ENCODE measurements at regions not wholly inside any gene's neighbourhood (a gene's known extent, or its start where the extent isn't known, plus 50 kb on each side); places are given as distances from the start of the nearest gene placed in this dataset.

DNA sequence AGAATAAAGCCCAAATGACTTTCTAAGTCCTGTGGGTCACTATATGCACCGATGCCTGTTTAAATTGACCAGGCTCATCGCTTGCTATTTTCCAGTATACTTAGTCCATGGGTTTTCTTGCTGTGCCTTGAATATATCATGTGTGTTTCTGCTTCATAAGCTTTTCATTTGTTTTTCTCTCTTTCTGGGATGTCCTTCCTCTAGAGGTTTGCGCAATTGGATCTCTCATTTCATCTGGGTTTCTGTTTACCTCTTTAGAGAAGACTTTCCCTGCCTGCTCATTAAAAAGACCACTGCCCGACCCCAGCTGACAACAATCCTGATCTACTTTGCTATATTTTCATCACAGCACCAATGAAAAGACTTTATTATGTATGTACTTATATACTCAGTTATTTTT lies 150.9 kb upstream of the CYRIA start:
- no peak for DNase-seq
- Histone ChIP-seq H3K9me3 (no peaks in the 10 kb centered on the region), H3K36me3 (no peaks in the 10 kb centered on the region), H3K27ac (no peak overlapping the region), H3K4me3 (no peak overlapping the region), H3K27me3 (no peaks in the 10 kb centered on the region), H3K4me1 (no peaks in the 10 kb centered on the region)
- WGBS, 2 donors: 87 to 89% methylated on average over 4 of the region's 4 CpGs
- TF ChIP-seq POLR2AphosphoS5 (IDR thresholded peaks at IDR 0.05) (no peak), POLR2A (IDR thresholded peaks at IDR 0.05) (no peak), EP300 (IDR thresholded peaks at IDR 0.05) (no peak)
- TF ChIP-seq, protein P1, sequence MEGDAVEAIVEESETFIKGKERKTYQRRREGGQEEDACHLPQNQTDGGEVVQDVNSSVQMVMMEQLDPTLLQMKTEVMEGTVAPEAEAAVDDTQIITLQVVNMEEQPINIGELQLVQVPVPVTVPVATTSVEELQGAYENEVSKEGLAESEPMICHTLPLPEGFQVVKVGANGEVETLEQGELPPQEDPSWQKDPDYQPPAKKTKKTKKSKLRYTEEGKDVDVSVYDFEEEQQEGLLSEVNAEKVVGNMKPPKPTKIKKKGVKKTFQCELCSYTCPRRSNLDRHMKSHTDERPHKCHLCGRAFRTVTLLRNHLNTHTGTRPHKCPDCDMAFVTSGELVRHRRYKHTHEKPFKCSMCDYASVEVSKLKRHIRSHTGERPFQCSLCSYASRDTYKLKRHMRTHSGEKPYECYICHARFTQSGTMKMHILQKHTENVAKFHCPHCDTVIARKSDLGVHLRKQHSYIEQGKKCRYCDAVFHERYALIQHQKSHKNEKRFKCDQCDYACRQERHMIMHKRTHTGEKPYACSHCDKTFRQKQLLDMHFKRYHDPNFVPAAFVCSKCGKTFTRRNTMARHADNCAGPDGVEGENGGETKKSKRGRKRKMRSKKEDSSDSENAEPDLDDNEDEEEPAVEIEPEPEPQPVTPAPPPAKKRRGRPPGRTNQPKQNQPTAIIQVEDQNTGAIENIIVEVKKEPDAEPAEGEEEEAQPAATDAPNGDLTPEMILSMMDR (IDR thresholded peaks at IDR 0.05): no peak
- intact Hi-C loops (cut with DNase I): no loop called here

DNA sequence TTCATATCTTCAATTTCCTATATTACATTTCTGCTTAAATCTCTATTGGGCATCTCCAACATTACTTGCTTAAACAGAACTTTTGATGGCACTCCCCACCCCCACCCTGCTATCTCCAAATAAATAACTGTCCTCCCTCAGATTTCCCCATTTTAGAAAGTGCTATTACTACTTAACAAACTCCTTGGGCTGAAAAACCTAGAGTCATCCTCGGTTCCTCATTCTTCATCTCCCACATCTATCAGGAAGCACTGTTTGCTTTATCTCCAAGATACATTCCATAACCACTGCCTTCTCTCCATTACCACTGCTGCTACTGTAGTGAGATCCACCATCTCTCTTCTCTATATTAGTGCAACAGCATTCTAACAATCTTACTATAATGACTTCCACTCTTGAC lies 150.4 kb upstream of the CYRIA start:
- Histone ChIP-seq H3K4me3 (no peak overlapping the region), H3K27ac (no peak overlapping the region), H3K4me1 (no peaks in the 10 kb centered on the region), H3K36me3 (no peaks in the 10 kb centered on the region), H3K27me3 (no peaks in the 10 kb centered on the region), H3K9me3 (no peaks in the 10 kb centered on the region)
- TF ChIP-seq EP300 (IDR thresholded peaks at IDR 0.05) (no peak), POLR2A (IDR thresholded peaks at IDR 0.05) (no peak), POLR2AphosphoS5 (IDR thresholded peaks at IDR 0.05) (no peak)
- TF ChIP-seq, protein P1 (IDR thresholded peaks at IDR 0.05): no peak
- intact Hi-C loops (cut with DNase I): no loop called here
- 47 to 73% methylated on average over 1 of the region's 1 CpG for WGBS, 2 donors
- DNase-seq: no peak

DNA sequence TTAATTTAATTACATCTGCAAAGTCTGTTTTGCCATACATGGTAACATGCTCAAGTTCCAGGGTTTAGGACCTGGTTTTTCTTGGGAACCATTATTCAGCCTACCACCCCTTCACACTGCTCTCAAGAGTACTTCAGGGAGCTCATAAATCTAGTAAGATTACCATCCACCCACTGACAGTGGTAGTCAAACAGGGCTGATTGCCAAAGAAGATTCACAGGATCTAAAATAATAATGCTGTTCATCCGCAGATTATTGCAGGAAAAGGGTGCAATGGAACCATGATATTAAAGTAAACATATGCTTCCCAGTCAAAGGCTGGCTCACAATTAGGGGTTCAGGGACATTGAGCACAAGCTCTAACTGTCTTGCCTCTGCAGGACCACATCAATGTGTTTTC lies 148.0 kb upstream of the CYRIA start:
- no peak for TF ChIP-seq POLR2AphosphoS5 (IDR thresholded peaks at IDR 0.05)
- TF ChIP-seq, protein P1 (IDR thresholded peaks at IDR 0.05): no peak
- no peak for TF ChIP-seq POLR2A (IDR thresholded peaks at IDR 0.05)
- TF ChIP-seq EP300 (IDR thresholded peaks at IDR 0.05): no peak
- H3K4me3 ChIP-seq: no peak overlapping the region
- no peaks in the 10 kb centered on the region for H3K9me3 ChIP-seq
- H3K4me1 ChIP-seq: no peaks in the 10 kb centered on the region
- WGBS, 2 donors: 87 to 89% methylated on average over 1 of the region's 1 CpG
- intact Hi-C loops (cut with DNase I): no loop called here
- H3K27me3 ChIP-seq: no peaks in the 10 kb centered on the region
- H3K27ac ChIP-seq: no peak overlapping the region
- DNase-seq: no peak
- H3K36me3 ChIP-seq: no peaks in the 10 kb centered on the region

DNA sequence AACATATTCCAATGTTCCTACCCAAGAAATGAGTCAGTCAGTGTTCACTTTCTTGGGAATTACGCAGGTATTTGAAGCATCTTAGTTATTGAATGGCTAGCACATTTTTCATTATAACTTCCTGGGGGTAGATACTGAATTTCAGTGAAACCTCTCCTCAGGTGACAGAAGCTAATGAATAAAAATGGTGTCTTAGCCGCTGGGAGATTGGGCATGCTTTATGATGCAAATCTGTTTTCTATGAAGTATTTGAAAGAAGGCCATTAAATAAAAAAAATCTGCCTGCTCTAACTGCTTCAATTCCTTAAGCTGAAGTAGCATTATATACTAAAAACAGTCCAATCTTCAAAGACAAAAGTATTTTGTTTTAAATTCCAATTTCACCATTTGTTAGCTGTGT lies 132.8 kb upstream of the CYRIA start:
- Histone ChIP-seq H3K4me1 (no peaks in the 10 kb centered on the region), H3K27ac (no peak overlapping the region), H3K9me3 (no peaks in the 10 kb centered on the region), H3K27me3 (no peaks in the 10 kb centered on the region), H3K36me3 (no peaks in the 10 kb centered on the region), H3K4me3 (no peak overlapping the region)
- no peak for DNase-seq
- TF ChIP-seq, protein P1 (IDR thresholded peaks at IDR 0.05): no peak
- TF ChIP-seq EP300 (IDR thresholded peaks at IDR 0.05) (no peak), POLR2AphosphoS5 (IDR thresholded peaks at IDR 0.05) (no peak), POLR2A (IDR thresholded peaks at IDR 0.05) (no peak)
- intact Hi-C loops (cut with DNase I): no loop called here
- 76 to 88% methylated on average over 2 of the region's 2 CpGs for WGBS, 2 donors

DNA sequence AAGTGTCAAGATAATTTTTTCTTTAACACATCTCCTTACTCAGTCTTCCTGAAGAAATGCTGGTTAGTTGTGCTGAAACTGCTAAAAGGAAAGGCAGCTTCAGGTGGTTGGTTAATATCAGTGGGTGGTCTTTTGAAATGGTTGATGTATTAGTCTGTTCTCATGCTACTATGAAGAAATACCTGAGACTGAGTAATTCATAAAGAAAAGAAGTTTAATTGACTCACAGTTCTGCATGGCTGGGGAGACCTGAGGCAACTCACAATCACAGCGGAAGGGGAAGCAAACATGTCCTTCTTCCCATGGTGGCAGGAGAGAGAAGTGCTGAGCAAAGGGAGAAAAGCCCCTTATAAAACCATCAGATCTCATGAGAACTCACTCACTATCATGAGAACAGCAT lies 125.9 kb upstream of the CYRIA start:
- Histone ChIP-seq H3K36me3 (no peaks in the 10 kb centered on the region), H3K4me3 (no peak overlapping the region), H3K9me3 (no peaks in the 10 kb centered on the region), H3K27ac (no peak overlapping the region), H3K27me3 (no peaks in the 10 kb centered on the region), H3K4me1 (no peaks in the 10 kb centered on the region)
- no peak for TF ChIP-seq EP300 (IDR thresholded peaks at IDR 0.05)
- TF ChIP-seq POLR2A (IDR thresholded peaks at IDR 0.05): no peak
- no peak for TF ChIP-seq POLR2AphosphoS5 (IDR thresholded peaks at IDR 0.05)
- TF ChIP-seq, protein P1 (IDR thresholded peaks at IDR 0.05): no peak
- 89 to 94% methylated on average over 1 of the region's 1 CpG for whole genome bisulfite sequencing, 2 donors
- intact Hi-C loops (cut with DNase I): no loop called here
- DNase-seq: no peak

Measured in sigmoid colon (tissue), 6 donors.